ENCODE measurements at regions not wholly inside any gene's neighbourhood (a gene's known extent, or its start where the extent isn't known, plus 50 kb on each side); places are given as distances from the start of the nearest gene placed in this dataset.

DNA sequence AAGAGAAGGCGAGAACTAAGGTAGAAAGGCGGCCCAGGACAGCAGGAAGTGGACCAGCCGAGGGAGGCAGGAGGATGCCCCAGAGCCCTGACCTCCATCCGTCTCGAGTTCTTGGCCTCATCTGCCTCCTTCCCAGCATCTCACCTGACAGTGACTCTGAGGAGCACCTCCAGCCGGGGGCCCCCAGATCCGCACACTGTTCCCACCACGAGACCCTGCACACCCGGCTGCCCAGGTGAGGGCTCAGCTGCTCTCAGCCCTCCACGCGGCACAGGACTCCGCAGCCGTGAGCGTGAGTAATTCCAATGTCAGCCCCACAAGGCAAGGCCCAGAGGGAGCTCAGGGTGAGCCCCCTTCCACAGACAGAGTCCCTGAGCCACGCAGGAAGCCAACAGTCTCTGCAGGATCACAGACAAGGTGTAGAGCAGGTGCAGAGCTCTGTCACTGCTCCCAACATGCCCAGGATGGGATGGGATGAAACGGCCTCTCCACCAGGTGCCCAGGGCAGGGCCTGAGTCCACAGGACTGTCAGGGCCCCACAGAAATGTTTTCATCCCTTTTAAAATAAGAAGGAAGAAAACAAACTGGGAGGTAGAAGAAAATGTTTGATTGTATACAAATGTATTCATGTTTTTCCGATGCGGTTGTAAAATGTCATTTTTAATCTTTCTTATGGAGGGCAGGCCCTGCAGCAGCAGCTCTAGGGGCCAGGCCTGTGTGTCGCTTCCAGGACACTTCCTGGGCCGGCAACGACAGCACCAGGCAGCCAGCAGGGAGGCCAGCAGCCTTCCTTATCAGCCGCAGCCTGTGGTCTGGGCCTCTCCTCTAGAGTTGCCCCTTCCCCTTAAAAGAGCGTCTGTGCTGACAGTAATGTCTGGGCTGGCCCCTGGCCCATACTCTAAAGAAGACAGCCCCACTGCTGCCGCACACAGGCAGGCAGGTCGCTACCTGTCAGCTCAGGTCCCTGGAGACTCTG is 66.9 kb downstream of the DLL1 start:
- H3K4me3 ChIP-seq (ENCODE audit: low read depth in 2 of 2, low read length in 1 of 2): no peak overlapping the region
- no peaks in the 10 kb centered on the region for H3K79me2 ChIP-seq (ENCODE audit: insufficient read depth)
- peaks cover 0 to 26% of the 10 kb centered on the region in 2 experiments; a peak in 1 of 4 replicates for H3K4me1 ChIP-seq (ENCODE audit: control insufficient read depth in 1 of 2, insufficient read depth in 2 of 2, low read depth in 1 of 2, low read length in 1 of 2)
- peak; percentile 73 for DNase-seq
- H4K20me1 ChIP-seq (ENCODE audit: insufficient read depth): no peaks in the 10 kb centered on the region
- no peaks in the 10 kb centered on the region for H3K9me2 ChIP-seq
- no peak overlapping the region for H3K9ac ChIP-seq
- ChIA-PET POLR2A (no interaction called here), CTCF (interaction anchor here (0.7 to 1.2 kb wide), 2 partner anchors 21 to 31 kb away, joined by 3 read pairs; no protein-coding TSS in a partner anchor)
- no peaks in the 10 kb centered on the region for H3K9me3 ChIP-seq
- H2AFZ ChIP-seq (ENCODE audit: low read depth): no peak overlapping the region
- no peak for TF ChIP-seq GABPA (IDR thresholded peaks at IDR 0.05; ENCODE audit: low read depth)
- TF ChIP-seq RAD21 (IDR thresholded peaks at IDR 0.05; ENCODE audit: low read length): no peak
- TF ChIP-seq TEAD4 (IDR thresholded peaks at IDR 0.05; ENCODE audit: borderline replicate concordance, insufficient read depth): no peak
- no peak for TF ChIP-seq ELF1 (IDR thresholded peaks at IDR 0.05)
- no peak for TF ChIP-seq YY1 (IDR thresholded peaks at IDR 0.05; ENCODE audit: low read depth)
- no peak for TF ChIP-seq FOXJ3 (CRISPR knock-in tag; IDR thresholded peaks at IDR 0.05)
- TF ChIP-seq, protein P1, sequence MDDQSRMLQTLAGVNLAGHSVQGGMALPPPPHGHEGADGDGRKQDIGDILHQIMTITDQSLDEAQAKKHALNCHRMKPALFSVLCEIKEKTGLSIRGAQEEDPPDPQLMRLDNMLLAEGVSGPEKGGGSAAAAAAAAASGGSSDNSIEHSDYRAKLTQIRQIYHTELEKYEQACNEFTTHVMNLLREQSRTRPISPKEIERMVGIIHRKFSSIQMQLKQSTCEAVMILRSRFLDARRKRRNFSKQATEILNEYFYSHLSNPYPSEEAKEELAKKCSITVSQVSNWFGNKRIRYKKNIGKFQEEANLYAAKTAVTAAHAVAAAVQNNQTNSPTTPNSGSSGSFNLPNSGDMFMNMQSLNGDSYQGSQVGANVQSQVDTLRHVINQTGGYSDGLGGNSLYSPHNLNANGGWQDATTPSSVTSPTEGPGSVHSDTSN (IDR thresholded peaks at IDR 0.05): no peak
- TF ChIP-seq, protein P2, sequence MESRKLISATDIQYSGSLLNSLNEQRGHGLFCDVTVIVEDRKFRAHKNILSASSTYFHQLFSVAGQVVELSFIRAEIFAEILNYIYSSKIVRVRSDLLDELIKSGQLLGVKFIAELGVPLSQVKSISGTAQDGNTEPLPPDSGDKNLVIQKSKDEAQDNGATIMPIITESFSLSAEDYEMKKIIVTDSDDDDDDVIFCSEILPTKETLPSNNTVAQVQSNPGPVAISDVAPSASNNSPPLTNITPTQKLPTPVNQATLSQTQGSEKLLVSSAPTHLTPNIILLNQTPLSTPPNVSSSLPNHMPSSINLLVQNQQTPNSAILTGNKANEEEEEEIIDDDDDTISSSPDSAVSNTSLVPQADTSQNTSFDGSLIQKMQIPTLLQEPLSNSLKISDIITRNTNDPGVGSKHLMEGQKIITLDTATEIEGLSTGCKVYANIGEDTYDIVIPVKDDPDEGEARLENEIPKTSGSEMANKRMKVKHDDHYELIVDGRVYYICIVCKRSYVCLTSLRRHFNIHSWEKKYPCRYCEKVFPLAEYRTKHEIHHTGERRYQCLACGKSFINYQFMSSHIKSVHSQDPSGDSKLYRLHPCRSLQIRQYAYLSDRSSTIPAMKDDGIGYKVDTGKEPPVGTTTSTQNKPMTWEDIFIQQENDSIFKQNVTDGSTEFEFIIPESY (IDR thresholded peaks at IDR 0.05; ENCODE audit: borderline replicate concordance, low read depth): no peak
- TF ChIP-seq, protein P3, sequence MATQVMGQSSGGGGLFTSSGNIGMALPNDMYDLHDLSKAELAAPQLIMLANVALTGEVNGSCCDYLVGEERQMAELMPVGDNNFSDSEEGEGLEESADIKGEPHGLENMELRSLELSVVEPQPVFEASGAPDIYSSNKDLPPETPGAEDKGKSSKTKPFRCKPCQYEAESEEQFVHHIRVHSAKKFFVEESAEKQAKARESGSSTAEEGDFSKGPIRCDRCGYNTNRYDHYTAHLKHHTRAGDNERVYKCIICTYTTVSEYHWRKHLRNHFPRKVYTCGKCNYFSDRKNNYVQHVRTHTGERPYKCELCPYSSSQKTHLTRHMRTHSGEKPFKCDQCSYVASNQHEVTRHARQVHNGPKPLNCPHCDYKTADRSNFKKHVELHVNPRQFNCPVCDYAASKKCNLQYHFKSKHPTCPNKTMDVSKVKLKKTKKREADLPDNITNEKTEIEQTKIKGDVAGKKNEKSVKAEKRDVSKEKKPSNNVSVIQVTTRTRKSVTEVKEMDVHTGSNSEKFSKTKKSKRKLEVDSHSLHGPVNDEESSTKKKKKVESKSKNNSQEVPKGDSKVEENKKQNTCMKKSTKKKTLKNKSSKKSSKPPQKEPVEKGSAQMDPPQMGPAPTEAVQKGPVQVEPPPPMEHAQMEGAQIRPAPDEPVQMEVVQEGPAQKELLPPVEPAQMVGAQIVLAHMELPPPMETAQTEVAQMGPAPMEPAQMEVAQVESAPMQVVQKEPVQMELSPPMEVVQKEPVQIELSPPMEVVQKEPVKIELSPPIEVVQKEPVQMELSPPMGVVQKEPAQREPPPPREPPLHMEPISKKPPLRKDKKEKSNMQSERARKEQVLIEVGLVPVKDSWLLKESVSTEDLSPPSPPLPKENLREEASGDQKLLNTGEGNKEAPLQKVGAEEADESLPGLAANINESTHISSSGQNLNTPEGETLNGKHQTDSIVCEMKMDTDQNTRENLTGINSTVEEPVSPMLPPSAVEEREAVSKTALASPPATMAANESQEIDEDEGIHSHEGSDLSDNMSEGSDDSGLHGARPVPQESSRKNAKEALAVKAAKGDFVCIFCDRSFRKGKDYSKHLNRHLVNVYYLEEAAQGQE (IDR thresholded peaks at IDR 0.05; ENCODE audit: low read depth, low read length): no peak
- TF ChIP-seq NFIC (IDR thresholded peaks at IDR 0.05; ENCODE audit: borderline replicate concordance): no peak
- no peak for TF ChIP-seq FOXM1 (IDR thresholded peaks at IDR 0.05; ENCODE audit: low read depth)
- TF ChIP-seq NRF1 (IDR thresholded peaks at IDR 0.05; ENCODE audit: low read depth, low read length): no peak
- no peak for TF ChIP-seq POLR2AphosphoS5 (IDR thresholded peaks at IDR 0.05; ENCODE audit: low read depth, low read length)
- TF ChIP-seq MEF2A (IDR thresholded peaks at IDR 0.05; ENCODE audit: borderline replicate concordance, low read depth): no peak
- TF ChIP-seq TAF1 (IDR thresholded peaks at IDR 0.05; ENCODE audit: borderline replicate concordance, low read depth, low read length): no peak
- no peaks in the 10 kb centered on the region for H3F3A ChIP-seq (replicated peaks; ENCODE audit: insufficient read depth)
- H3K27me3 ChIP-seq (ENCODE audit: insufficient read depth): no peaks in the 10 kb centered on the region
- H3K36me3 ChIP-seq (replicated peaks in 1 of 2; ENCODE audit: control insufficient read depth in 1 of 2, insufficient read depth in 2 of 2, low read length in 1 of 2): no peaks in the 10 kb centered on the region
- no peak overlapping the region for H3K4me2 ChIP-seq
- H3K27ac ChIP-seq (ENCODE audit: low read depth in 2 of 2, low read length in 1 of 2): peak overlapping the region in 1 of 2 experiments; percentile 55; a peak in 1 of 4 replicates
- WGBS (ENCODE audit: low lambda C conversion rate): 44% methylated on average over 15 of the region's 25 CpGs

Data from SK-N-SH (cell line).